ENCODE measurements at regions not wholly inside any gene's neighbourhood (a gene's known extent, or its start where the extent isn't known, plus 50 kb on each side); places are given as distances from the start of the nearest gene placed in this dataset.

- POLR2A ChIA-PET (ENCODE audit: unreplicated experiment), result no interaction called here
Observed at GRCh38 chr22:48507595-48508350, 1319.9 kb downstream of the BRD1 start.

GRCh38 chr22:48507171-48507570, 1320.5 kb downstream of the BRD1 start:
- DNase-seq (no peak), ATAC-seq (no peak)
- Histone ChIP-seq H2AFZ (ENCODE audit: low read length) (no peak overlapping the region), H3K4me2 (ENCODE audit: low read length) (no peak overlapping the region), H3K9ac (ENCODE audit: low read length) (no peak overlapping the region), H3K27me3 (ENCODE audit: low read length) (no peaks in the 10 kb centered on the region; the same call in 1 of the 2 replicates), H3K27ac (ENCODE audit: low read length) (no peak overlapping the region), H3K4me1 (ENCODE audit: insufficient read depth, low read length) (no peaks in the 10 kb centered on the region), H3F3A (ENCODE audit: low read length, unreplicated experiment) (no peaks in the 10 kb centered on the region), H3K9me2 (replicated peaks; ENCODE audit: low read length) (no peaks in the 10 kb centered on the region), H4K20me1 (ENCODE audit: low read length) (no peaks in the 10 kb centered on the region), H3K79me2 (ENCODE audit: low read length) (no peaks in the 10 kb centered on the region), H3K36me3 (ENCODE audit: low read depth, low read length) (no peaks in the 10 kb centered on the region), H3K4me3 (ENCODE audit: low read length) (no peak overlapping the region), H3K9me3 (ENCODE audit: low read length) (no peaks in the 10 kb centered on the region)
- no peak for TF ChIP-seq EZH2phosphoT487 (IDR thresholded peaks at IDR 0.05; ENCODE audit: borderline replicate concordance, low read length)
- no peak for TF ChIP-seq EZH2 (IDR thresholded peaks at IDR 0.05; ENCODE audit: low read length, unreplicated experiment)
- TF ChIP-seq CTCF (conservative IDR thresholded peaks at IDR 0.05; ENCODE audit: low read depth, low read length), result no peak
- POLR2A ChIA-PET (ENCODE audit: unreplicated experiment), result no interaction called here
- intact Hi-C loops (cut with micrococcal nuclease), result no loop called here
- CTCF ChIA-PET, result no interaction called here
- no TSS peak for BruUV-seq (replicated peaks)

More at GRCh38 chr22:48507595-48508350, 1319.9 kb downstream of the BRD1 start:
- Histone ChIP-seq H3K4me1 (ENCODE audit: insufficient read depth, low read length) (no peaks in the 10 kb centered on the region), H3K27me3 (ENCODE audit: low read length) (no peaks in the 10 kb centered on the region; the same call in 1 of the 2 replicates), H3K9me2 (replicated peaks; ENCODE audit: low read length) (no peaks in the 10 kb centered on the region), H3K9ac (ENCODE audit: low read length) (no peak overlapping the region), H3K79me2 (ENCODE audit: low read length) (no peaks in the 10 kb centered on the region), H3F3A (ENCODE audit: low read length, unreplicated experiment) (no peaks in the 10 kb centered on the region), H3K27ac (ENCODE audit: low read length) (no peak overlapping the region), H2AFZ (ENCODE audit: low read length) (no peak overlapping the region), H3K4me3 (ENCODE audit: low read length) (no peak overlapping the region), H3K4me2 (ENCODE audit: low read length) (no peak overlapping the region), H3K9me3 (ENCODE audit: low read length) (no peaks in the 10 kb centered on the region), H4K20me1 (ENCODE audit: low read length) (no peaks in the 10 kb centered on the region), H3K36me3 (ENCODE audit: low read depth, low read length) (no peaks in the 10 kb centered on the region)
- ATAC-seq (no peak), DNase-seq (no peak)
- intact Hi-C loops (cut with micrococcal nuclease), result no loop called here
- TF ChIP-seq EZH2 (IDR thresholded peaks at IDR 0.05; ENCODE audit: low read length, unreplicated experiment) (no peak), EZH2phosphoT487 (IDR thresholded peaks at IDR 0.05; ENCODE audit: borderline replicate concordance, low read length) (no peak), CTCF (conservative IDR thresholded peaks at IDR 0.05; ENCODE audit: low read depth, low read length) (no peak)
- CTCF ChIA-PET, result no interaction called here
- no TSS peak for BruUV-seq (replicated peaks)

- Histone ChIP-seq H3K4me1 (ENCODE audit: insufficient read depth, low read length) (no peaks in the 10 kb centered on the region), H3K9ac (ENCODE audit: low read length) (no peak overlapping the region), H3K79me2 (ENCODE audit: low read length) (no peaks in the 10 kb centered on the region), H3K27me3 (ENCODE audit: low read length) (no peaks in the 10 kb centered on the region; the same call in 1 of the 2 replicates), H3K9me2 (replicated peaks; ENCODE audit: low read length) (no peaks in the 10 kb centered on the region), H4K20me1 (ENCODE audit: low read length) (no peaks in the 10 kb centered on the region), H2AFZ (ENCODE audit: low read length) (no peak overlapping the region), H3K36me3 (ENCODE audit: low read depth, low read length) (no peaks in the 10 kb centered on the region), H3K4me3 (ENCODE audit: low read length) (no peak overlapping the region), H3K27ac (ENCODE audit: low read length) (no peak overlapping the region), H3K4me2 (ENCODE audit: low read length) (no peak overlapping the region), H3F3A (ENCODE audit: low read length, unreplicated experiment) (no peaks in the 10 kb centered on the region), H3K9me3 (ENCODE audit: low read length) (no peaks in the 10 kb centered on the region)
- CTCF ChIA-PET, result no interaction called here
- no TSS peak for BruUV-seq (replicated peaks)
- TF ChIP-seq EZH2phosphoT487 (IDR thresholded peaks at IDR 0.05; ENCODE audit: borderline replicate concordance, low read length) (no peak), CTCF (conservative IDR thresholded peaks at IDR 0.05; ENCODE audit: low read depth, low read length) (no peak), EZH2 (IDR thresholded peaks at IDR 0.05; ENCODE audit: low read length, unreplicated experiment) (no peak)
- POLR2A ChIA-PET (ENCODE audit: unreplicated experiment), result no interaction called here
- ATAC-seq, result no peak
- intact Hi-C loops (cut with micrococcal nuclease), result no loop called here
- DNase-seq, result no peak
Observed at GRCh38 chr22:48506506-48507145, 1321.0 kb downstream of the BRD1 start.

Measured in PC-3 (cell line).